Kidney (tissue), 10 donors: ENCODE measurements at regions not wholly inside any gene's neighbourhood (a gene's known extent, or its start where the extent isn't known, plus 50 kb on each side); places are given as distances from the start of the nearest gene placed in this dataset.
"Not testable (repeated sequence)": the region's sequence is repeated elsewhere in the genome, so short reads cannot be mapped to it uniquely, and the experiment has no call there.

Experiments
- DNase-seq, 5 donors: peaks; one replicate each; pipeline ENCODE4 v3.0.0-alpha.2; 2013 to 2020
- FAIRE-seq: peaks from 2 replicates; lab custom pipeline; 2012; peaks lifted over from hg19 to GRCh38; lab: Jason Lieb, UNC
- H3K27ac ChIP-seq, 2 donors: one replicate each; pipeline ENCODE4 v1.7.0; 2013; ENCODE audit warnings: low read depth in 2 of 2, low read length in 2 of 2, inconsistent platforms in 1 of 2
- H3K27me3 ChIP-seq: one replicate; pipeline ENCODE4 v1.7.1; 2013; ENCODE audit warnings: low read length, inconsistent platforms; ENCODE audit not compliant: control insufficient read depth, insufficient read depth
- H3K36me3 ChIP-seq, 3 donors: one replicate each; pipeline versions ENCODE4 v1.7.0 to v1.7.1; 2013; ENCODE audit warnings: low read length in 3 of 3, control low read depth in 1 of 3, inconsistent platforms in 1 of 3; ENCODE audit not compliant: insufficient read depth in 3 of 3, control insufficient read depth in 2 of 3
- H3K4me1 ChIP-seq, 3 donors: one replicate each; pipeline versions ENCODE4 v1.7.0 to v1.7.1; 2013; ENCODE audit warnings: low read length in 3 of 3, inconsistent platforms in 1 of 3, low read depth in 1 of 3; ENCODE audit not compliant: control insufficient read depth in 2 of 3, insufficient read depth in 2 of 3
- H3K4me3 ChIP-seq, 3 donors: one replicate each; pipeline versions ENCODE4 v1.7.0 to v1.8.1; 2013; ENCODE audit warnings: low read length in 3 of 3, control low read depth in 1 of 3, inconsistent platforms in 1 of 3
- H3K9ac ChIP-seq, 3 donors: one replicate each; pipeline versions ENCODE4 v1.7.0 to v1.7.1; 2013; ENCODE audit warnings: low read length in 3 of 3, control low read depth in 1 of 3, inconsistent platforms in 1 of 3
- H3K9me3 ChIP-seq, 3 donors: one replicate each; pipeline versions ENCODE4 v1.7.0 to v1.7.1; 2013; ENCODE audit warnings: low read length in 3 of 3, control low read depth in 1 of 3, inconsistent platforms in 1 of 3; ENCODE audit not compliant: control insufficient read depth in 2 of 3, insufficient read depth in 1 of 3
- intact Hi-C: fragments of 100-400 bp; cut with DNase I; formaldehyde crosslinking; loops from one replicate; pipeline ENCODE4 v1.11.1; 2022
- donor health status: control.
- donor health status: control.
- donor health status: DM: yes; HTN: yes; CAD: no.
- donor health status: Normal renal cell carcinoma (clear cell type).

- H3K27ac ChIP-seq, H3K4me1 ChIP-seq, H3K4me3 ChIP-seq, intact Hi-C loops, H3K27me3 ChIP-seq, FAIRE-seq, H3K9me3 ChIP-seq, H3K9ac ChIP-seq, H3K36me3 ChIP-seq, DNase-seq: not testable (repeated sequence)
These were observed 121.7 kb upstream of the AKAP13 start for GRCh38 chr15:85258559-85259209.

GRCh38 chr15:85260526-85260925 lies 119.9 kb upstream of the AKAP13 start:
- H3K27me3 ChIP-seq, H3K27ac ChIP-seq, H3K4me1 ChIP-seq, H3K36me3 ChIP-seq, FAIRE-seq, DNase-seq, H3K4me3 ChIP-seq, intact Hi-C loops, H3K9me3 ChIP-seq, H3K9ac ChIP-seq: not testable (repeated sequence)

- H3K4me1 ChIP-seq, H3K36me3 ChIP-seq, H3K9me3 ChIP-seq, H3K9ac ChIP-seq, H3K27me3 ChIP-seq, intact Hi-C loops, H3K4me3 ChIP-seq, H3K27ac ChIP-seq, FAIRE-seq, DNase-seq: not testable (repeated sequence)
These were observed 117.8 kb upstream of the AKAP13 start for GRCh38 chr15:85262461-85263055.

- H3K9ac ChIP-seq, H3K36me3 ChIP-seq, H3K9me3 ChIP-seq, DNase-seq, intact Hi-C loops, H3K27me3 ChIP-seq, H3K4me3 ChIP-seq, H3K4me1 ChIP-seq, H3K27ac ChIP-seq, FAIRE-seq: not testable (repeated sequence)
These were observed 116.5 kb upstream of the AKAP13 start for GRCh38 chr15:85263842-85264440.

GRCh38 chr15:85264614-85265190 lies 115.7 kb upstream of the AKAP13 start:
- H3K36me3 ChIP-seq, FAIRE-seq, intact Hi-C loops: not testable (repeated sequence)

GRCh38 chr15:85267158-85267857 lies 113.1 kb upstream of the AKAP13 start:
- H3K27ac ChIP-seq, H3K9ac ChIP-seq, FAIRE-seq, H3K4me3 ChIP-seq, H3K36me3 ChIP-seq, DNase-seq, H3K4me1 ChIP-seq, H3K27me3 ChIP-seq, H3K9me3 ChIP-seq, intact Hi-C loops: not testable (repeated sequence)

More at GRCh38 chr15:85264614-85265190, 115.7 kb upstream of the AKAP13 start:
- not testable (repeated sequence) for H3K9ac ChIP-seq, H3K27ac ChIP-seq, H3K4me3 ChIP-seq, H3K27me3 ChIP-seq, H3K9me3 ChIP-seq, H3K4me1 ChIP-seq, DNase-seq
